ENCODE measurements at regions not wholly inside any gene's neighbourhood (a gene's known extent, or its start where the extent isn't known, plus 50 kb on each side); places are given as distances from the start of the nearest gene placed in this dataset.

DNA sequence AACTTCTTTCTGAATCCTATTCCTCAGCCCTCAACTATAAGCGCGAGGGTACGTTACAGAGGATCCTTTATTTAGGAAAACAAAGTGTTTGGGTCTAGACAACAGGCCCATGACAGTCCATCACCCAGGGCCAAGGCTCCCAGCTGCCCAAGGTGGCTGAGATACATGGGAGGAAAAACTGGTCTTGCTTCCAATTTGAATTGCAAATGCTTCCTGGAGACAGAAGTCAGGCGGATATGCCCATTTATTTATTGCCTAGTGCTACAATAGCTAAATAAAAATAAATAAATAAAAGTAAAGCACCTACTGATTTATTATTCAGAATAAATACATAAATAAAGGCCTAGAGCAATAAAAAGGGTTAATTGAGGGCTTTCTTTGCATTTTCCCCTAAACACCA is 248.7 kb downstream of the DHX15 start:
- Mint-ChIP-seq H3K36me3 (ENCODE audit: low read depth) (no peaks in the 10 kb centered on the region), H3K27ac (no peak overlapping the region), H3K27me3 (ENCODE audit: insufficient read depth) (peaks cover 2% of the 10 kb centered on the region), H3K4me1 (ENCODE audit: low read depth) (no peaks in the 10 kb centered on the region), H3K4me3 (no peak overlapping the region), H3K9me3 (peaks cover 3% of the 10 kb centered on the region)
- intact Hi-C loops (cut with micrococcal nuclease), result no loop called here
- no peak for DNase-seq (ENCODE audit: low spot score)

- no peak for DNase-seq (ENCODE audit: low spot score)
- H3K9me3 Mint-ChIP-seq, result peaks cover 3% of the 10 kb centered on the region
- H3K4me3 Mint-ChIP-seq, result no peak overlapping the region
- H3K36me3 Mint-ChIP-seq (ENCODE audit: low read depth), result no peaks in the 10 kb centered on the region
- intact Hi-C loops (cut with micrococcal nuclease), result no loop called here
- peaks cover 2% of the 10 kb centered on the region for H3K27me3 Mint-ChIP-seq (ENCODE audit: insufficient read depth)
- H3K4me1 Mint-ChIP-seq (ENCODE audit: low read depth), result no peaks in the 10 kb centered on the region
- no peak overlapping the region for H3K27ac Mint-ChIP-seq
Measured at GRCh38 chr4:24334906-24335305, 249.4 kb downstream of the DHX15 start.

GRCh38 chr4:24330573-24330972 is 253.8 kb downstream of the DHX15 start:
- H3K27ac Mint-ChIP-seq, result no peak overlapping the region
- intact Hi-C loops (cut with micrococcal nuclease), result no loop called here

GRCh38 chr4:24330172-24330571 is 254.2 kb downstream of the DHX15 start:
- Mint-ChIP-seq H3K27me3 (ENCODE audit: insufficient read depth) (peaks cover 2% of the 10 kb centered on the region), H3K4me3 (no peak overlapping the region), H3K9me3 (no peaks in the 10 kb centered on the region), H3K4me1 (ENCODE audit: low read depth) (no peaks in the 10 kb centered on the region), H3K36me3 (ENCODE audit: low read depth) (no peaks in the 10 kb centered on the region), H3K27ac (no peak overlapping the region)
- intact Hi-C loops (cut with micrococcal nuclease), result no loop called here
- no peak for DNase-seq (ENCODE audit: low spot score)

More at GRCh38 chr4:24330573-24330972, 253.8 kb downstream of the DHX15 start:
- H3K9me3 Mint-ChIP-seq, result no peaks in the 10 kb centered on the region
- no peak overlapping the region for H3K4me3 Mint-ChIP-seq
- H3K4me1 Mint-ChIP-seq (ENCODE audit: low read depth), result no peaks in the 10 kb centered on the region
- no peak for DNase-seq (ENCODE audit: low spot score)
- no peaks in the 10 kb centered on the region for H3K36me3 Mint-ChIP-seq (ENCODE audit: low read depth)
- H3K27me3 Mint-ChIP-seq (ENCODE audit: insufficient read depth), result peaks cover 2% of the 10 kb centered on the region

GRCh38 chr4:24328711-24329110 is 255.6 kb downstream of the DHX15 start:
- Mint-ChIP-seq H3K4me1 (ENCODE audit: low read depth) (no peaks in the 10 kb centered on the region), H3K27ac (no peak overlapping the region), H3K9me3 (no peaks in the 10 kb centered on the region), H3K4me3 (no peak overlapping the region), H3K36me3 (ENCODE audit: low read depth) (no peaks in the 10 kb centered on the region), H3K27me3 (ENCODE audit: insufficient read depth) (peaks cover 2% of the 10 kb centered on the region)
- intact Hi-C loops (cut with micrococcal nuclease), result no loop called here
- DNase-seq (ENCODE audit: low spot score), result no peak

- H3K9me3 Mint-ChIP-seq, result no peaks in the 10 kb centered on the region
- no peaks in the 10 kb centered on the region for H3K4me1 Mint-ChIP-seq (ENCODE audit: low read depth)
- no peak for DNase-seq (ENCODE audit: low spot score)
- H3K27ac Mint-ChIP-seq, result no peak overlapping the region
- H3K4me3 Mint-ChIP-seq, result no peak overlapping the region
- intact Hi-C loops (cut with micrococcal nuclease), result no loop called here
- no peaks in the 10 kb centered on the region for H3K36me3 Mint-ChIP-seq (ENCODE audit: low read depth)
- peaks cover 2% of the 10 kb centered on the region for H3K27me3 Mint-ChIP-seq (ENCODE audit: insufficient read depth)
Measured at GRCh38 chr4:24328310-24328709, 256.0 kb downstream of the DHX15 start.

GRCh38 chr4:24322995-24323394 is 261.4 kb downstream of the DHX15 start:
- intact Hi-C loops (cut with micrococcal nuclease), result no loop called here
- no peaks in the 10 kb centered on the region for H3K36me3 Mint-ChIP-seq (ENCODE audit: low read depth)
- H3K27ac Mint-ChIP-seq, result no peak overlapping the region
- peaks cover 3% of the 10 kb centered on the region for H3K27me3 Mint-ChIP-seq (ENCODE audit: insufficient read depth)
- no peaks in the 10 kb centered on the region for H3K4me1 Mint-ChIP-seq (ENCODE audit: low read depth)
- no peaks in the 10 kb centered on the region for H3K9me3 Mint-ChIP-seq
- H3K4me3 Mint-ChIP-seq, result no peak overlapping the region
- no peak for DNase-seq (ENCODE audit: low spot score)

DNA sequence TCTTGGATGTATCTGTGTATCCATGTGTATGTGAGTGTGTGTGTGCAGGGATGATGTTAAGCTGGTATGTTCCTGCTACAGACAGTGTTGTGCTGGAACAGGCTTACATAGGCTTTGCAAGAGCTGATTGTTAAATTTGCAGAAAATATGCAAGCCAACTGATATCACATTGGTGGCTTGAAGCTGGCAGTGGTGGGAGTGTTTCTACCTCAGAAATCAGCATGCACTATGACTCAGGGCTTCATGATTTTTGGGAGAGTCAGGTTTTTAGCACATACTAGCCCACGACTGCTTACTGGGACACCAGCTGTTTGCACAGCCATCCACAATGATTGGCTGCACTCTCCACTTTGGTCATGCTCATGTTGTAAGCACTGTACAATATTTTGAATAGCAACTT is 261.8 kb downstream of the DHX15 start:
- peaks cover 3% of the 10 kb centered on the region for H3K27me3 Mint-ChIP-seq (ENCODE audit: insufficient read depth)
- no peaks in the 10 kb centered on the region for H3K4me1 Mint-ChIP-seq (ENCODE audit: low read depth)
- no peak for DNase-seq (ENCODE audit: low spot score)
- intact Hi-C loops (cut with micrococcal nuclease), result no loop called here
- H3K4me3 Mint-ChIP-seq, result no peak overlapping the region
- no peaks in the 10 kb centered on the region for H3K9me3 Mint-ChIP-seq
- no peaks in the 10 kb centered on the region for H3K36me3 Mint-ChIP-seq (ENCODE audit: low read depth)
- H3K27ac Mint-ChIP-seq, result no peak overlapping the region

DNA sequence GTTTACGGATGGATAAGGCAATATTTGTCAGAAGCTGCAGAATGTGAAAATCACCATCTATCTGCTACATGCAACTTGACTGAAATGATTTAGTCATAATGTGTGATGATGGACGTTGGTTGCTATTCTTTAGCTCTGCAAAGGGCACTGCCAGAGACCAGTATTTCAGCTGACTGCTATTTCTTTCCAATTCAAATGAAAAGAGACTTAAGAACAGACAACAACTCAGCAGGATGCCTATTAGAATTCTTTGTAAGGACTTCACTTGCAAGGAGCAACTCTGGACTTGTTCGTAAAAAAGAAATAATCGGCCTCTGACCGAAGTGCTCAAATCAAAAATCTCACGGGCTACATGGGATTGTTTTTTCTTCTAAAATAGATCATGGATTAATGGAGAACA is 262.7 kb downstream of the DHX15 start:
- DNase-seq (ENCODE audit: low spot score), result no peak
- Mint-ChIP-seq H3K4me1 (ENCODE audit: low read depth) (no peaks in the 10 kb centered on the region), H3K27me3 (ENCODE audit: insufficient read depth) (peaks cover 3% of the 10 kb centered on the region), H3K36me3 (ENCODE audit: low read depth) (no peaks in the 10 kb centered on the region), H3K4me3 (no peak overlapping the region), H3K9me3 (no peaks in the 10 kb centered on the region), H3K27ac (no peak overlapping the region)
- intact Hi-C loops (cut with micrococcal nuclease), result no loop called here

GRCh38 chr4:24321131-24321530 is 263.2 kb downstream of the DHX15 start:
- Mint-ChIP-seq H3K4me3 (no peak overlapping the region), H3K36me3 (ENCODE audit: low read depth) (no peaks in the 10 kb centered on the region), H3K27ac (no peak overlapping the region), H3K9me3 (no peaks in the 10 kb centered on the region), H3K4me1 (ENCODE audit: low read depth) (no peaks in the 10 kb centered on the region), H3K27me3 (ENCODE audit: insufficient read depth) (peaks cover 3% of the 10 kb centered on the region)
- no peak for DNase-seq (ENCODE audit: low spot score)
- intact Hi-C loops (cut with micrococcal nuclease), result no loop called here

DNA sequence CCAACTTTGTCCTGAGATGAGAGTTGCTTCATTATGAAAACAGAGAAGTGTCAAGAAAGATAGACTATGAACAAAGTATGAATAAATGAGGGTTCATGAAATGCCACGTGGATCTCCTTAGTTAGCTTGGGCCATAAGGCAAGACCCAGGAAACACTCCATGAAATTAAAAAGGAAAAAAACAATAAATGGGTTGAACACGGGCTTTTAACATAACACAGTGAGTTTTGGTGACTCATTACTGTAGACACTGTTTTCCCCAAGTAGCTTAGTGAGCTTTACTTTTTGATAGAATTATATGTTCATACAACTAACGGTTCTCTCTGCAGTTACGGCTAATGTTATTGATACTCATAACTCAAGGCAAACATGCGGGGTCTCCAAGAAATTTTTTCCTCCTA is 265.0 kb downstream of the DHX15 start:
- intact Hi-C loops (cut with micrococcal nuclease), result no loop called here
- Mint-ChIP-seq H3K4me3 (no peak overlapping the region), H3K4me1 (ENCODE audit: low read depth) (no peaks in the 10 kb centered on the region), H3K27me3 (ENCODE audit: insufficient read depth) (peaks cover 3% of the 10 kb centered on the region), H3K9me3 (no peaks in the 10 kb centered on the region), H3K36me3 (ENCODE audit: low read depth) (no peaks in the 10 kb centered on the region), H3K27ac (no peak overlapping the region)
- DNase-seq (ENCODE audit: low spot score), result no peak

GRCh38 chr4:24315056-24315455 is 269.3 kb downstream of the DHX15 start:
- intact Hi-C loops (cut with micrococcal nuclease), result no loop called here
- no peak overlapping the region for H3K27ac Mint-ChIP-seq
- no peaks in the 10 kb centered on the region for H3K27me3 Mint-ChIP-seq (ENCODE audit: insufficient read depth)
- no peaks in the 10 kb centered on the region for H3K9me3 Mint-ChIP-seq
- no peak for DNase-seq (ENCODE audit: low spot score)
- no peaks in the 10 kb centered on the region for H3K4me1 Mint-ChIP-seq (ENCODE audit: low read depth)
- H3K36me3 Mint-ChIP-seq (ENCODE audit: low read depth), result no peaks in the 10 kb centered on the region
- H3K4me3 Mint-ChIP-seq, result no peak overlapping the region

DNA sequence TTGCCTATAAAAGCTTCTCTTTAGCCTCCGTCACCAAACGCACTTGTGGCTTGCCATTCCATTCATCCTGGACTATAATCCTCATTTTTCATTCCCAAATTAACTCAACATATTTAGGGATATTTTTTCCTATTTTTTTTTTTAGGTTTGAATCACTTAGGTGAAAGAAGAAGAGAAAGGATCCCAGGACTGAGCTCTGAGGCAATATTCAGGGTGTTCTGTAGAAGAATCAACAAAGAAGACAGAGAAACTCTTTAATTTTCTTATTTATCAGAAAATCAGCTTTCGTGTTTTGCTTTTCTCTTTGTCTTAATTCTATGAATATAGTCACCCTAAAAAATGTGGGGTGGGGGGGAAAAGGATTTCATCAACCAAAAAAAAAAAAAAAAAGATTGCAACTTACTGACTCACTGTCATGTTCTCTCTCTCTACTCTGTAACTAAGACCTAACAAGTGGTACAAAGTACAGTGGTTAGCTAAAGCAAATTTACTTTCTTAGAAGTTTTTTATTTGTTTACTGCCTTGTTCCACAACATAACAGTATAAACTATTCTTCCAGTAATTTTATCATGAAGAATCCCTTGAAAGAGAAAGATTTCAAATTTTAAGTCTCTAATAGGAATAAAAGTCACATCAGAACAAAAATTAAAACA is 272.0 kb downstream of the DHX15 start:
- no peaks in the 10 kb centered on the region for H3K9me3 Mint-ChIP-seq
- H3K36me3 Mint-ChIP-seq (ENCODE audit: low read depth), result no peaks in the 10 kb centered on the region
- no peak overlapping the region for H3K4me3 Mint-ChIP-seq
- no peak overlapping the region for H3K27ac Mint-ChIP-seq
- intact Hi-C loops (cut with micrococcal nuclease), result no loop called here
- no peaks in the 10 kb centered on the region for H3K27me3 Mint-ChIP-seq (ENCODE audit: insufficient read depth)
- no peaks in the 10 kb centered on the region for H3K4me1 Mint-ChIP-seq (ENCODE audit: low read depth)
- DNase-seq (ENCODE audit: low spot score), result no peak

DNA sequence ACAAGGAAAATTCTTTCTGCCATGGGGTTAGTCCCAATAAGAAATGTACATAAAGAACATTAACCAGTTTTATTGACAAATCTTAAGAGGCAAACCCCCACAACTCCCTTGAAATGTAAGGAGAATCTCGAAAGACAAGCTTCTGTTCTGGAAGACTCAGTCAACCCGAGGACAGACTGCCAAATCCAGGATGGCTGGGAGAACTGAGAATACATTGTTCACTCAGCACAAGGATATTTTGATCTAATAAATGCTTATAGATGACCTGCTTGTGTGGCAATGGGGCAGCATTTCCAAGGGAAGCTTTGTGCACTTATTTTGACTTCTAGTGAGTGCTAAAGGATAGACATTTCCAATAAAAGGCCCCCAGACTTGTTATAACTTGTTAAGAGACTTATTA is 280.4 kb downstream of the DHX15 start:
- H3K9me3 Mint-ChIP-seq, result no peaks in the 10 kb centered on the region
- H3K4me1 Mint-ChIP-seq (ENCODE audit: low read depth), result no peaks in the 10 kb centered on the region
- DNase-seq (ENCODE audit: low spot score), result no peak
- no peak overlapping the region for H3K27ac Mint-ChIP-seq
- intact Hi-C loops (cut with micrococcal nuclease), result no loop called here
- H3K4me3 Mint-ChIP-seq, result no peak overlapping the region
- no peaks in the 10 kb centered on the region for H3K27me3 Mint-ChIP-seq (ENCODE audit: insufficient read depth)
- H3K36me3 Mint-ChIP-seq (ENCODE audit: low read depth), result no peaks in the 10 kb centered on the region
